B cell (primary cell): ENCODE measurements at regions not wholly inside any gene's neighbourhood (a gene's known extent, or its start where the extent isn't known, plus 50 kb on each side); places are given as distances from the start of the nearest gene placed in this dataset.

Experiments
- ATAC-seq: fragments of 200-7000 bp; cut with Tn5 transposase; one replicate; pipeline ENCODE4 v1.10.0; 2021; ENCODE audit warnings: low read depth, mild to moderate bottlenecking, moderate number of reproducible peaks, moderate library complexity
- CTCF ChIA-PET: fragments of 350-600 bp; sonication (Branson Sonifier 250); formaldehyde crosslinking; loops from one replicate; lab custom pipeline; 2021; ENCODE audit warnings: antibody characterized with exemption, inconsistent platforms; lab: Charles Lee
- POLR2A ChIA-PET: fragments of 350-600 bp; sonication (Branson Sonifier 250); formaldehyde crosslinking; loops from one replicate; lab custom pipeline; 2021; ENCODE audit warnings: antibody characterized with exemption; lab: Charles Lee
- DNase-seq: peaks from one replicate; pipeline ENCODE4 v3.0.0; 2013
- H2AFZ ChIP-seq: 2 replicates; pipeline ENCODE4 v1.6.1; 2012; ENCODE audit warnings: mild to moderate bottlenecking, low read depth, low read length; ENCODE audit not compliant: insufficient read depth, poor library complexity, severe bottlenecking
- H3K27ac ChIP-seq, 2 donors: 1 replicate in 1 of 2; 2 replicates in 1 of 2; pipeline ENCODE4 v1.5.1; 2012 to 2013; ENCODE audit warnings: low read length in 2 of 2, mild to moderate bottlenecking in 2 of 2, moderate library complexity in 1 of 2
- H3K27me3 ChIP-seq, 4 experiments: fragments of 200-600 bp in 1 of 4; sonication (generic) in 1 of 4; replicated peaks in 1 of 4; 1 replicate in 2 of 4; 2 replicates in 2 of 4; pipeline versions ENCODE4 v1.6.1 to v1.7.0; 2013 to 2016; ENCODE audit warnings: low read length in 3 of 4, mild to moderate bottlenecking in 2 of 4, mixed read lengths in 1 of 4, moderate library complexity in 1 of 4; ENCODE audit not compliant: insufficient read depth in 4 of 4, control insufficient read depth in 3 of 4; ENCODE audit errors: control extremely low read depth in 1 of 4
- H3K36me3 ChIP-seq, 2 experiments: replicated peaks in 1 of 2; 1 replicate in 1 of 2; 2 replicates in 1 of 2; pipeline versions ENCODE4 v1.6.1 to v1.7.1; 2013; ENCODE audit warnings: low read length in 1 of 2; ENCODE audit not compliant: insufficient read depth in 2 of 2, control insufficient read depth in 1 of 2; ENCODE audit errors: control extremely low read depth in 1 of 2, extremely low read depth in 1 of 2
- H3K4me1 ChIP-seq, 2 donors: fragments of 200-600 bp in 1 of 2; sonication (generic) in 1 of 2; 1 replicate in 1 of 2; 2 replicates in 1 of 2; pipeline versions ENCODE4 v1.5.1 to v1.6.1; 2013 to 2017; ENCODE audit warnings: low read length in 2 of 2; ENCODE audit not compliant: control insufficient read depth in 2 of 2, insufficient read depth in 2 of 2
- H3K4me2 ChIP-seq: replicated peaks from 2 replicates; pipeline ENCODE3; 2012; ENCODE audit warnings: mild to moderate bottlenecking, low read depth, low read length; ENCODE audit not compliant: poor library complexity, severe bottlenecking
- H3K4me3 ChIP-seq, 5 experiments: fragments of 200-600 bp in 1 of 5; sonication (generic) in 1 of 5; 1 replicate in 3 of 5; 2 replicates in 2 of 5; pipeline versions ENCODE4 v1.5.1 to v1.7.0; 2011 to 2016; ENCODE audit warnings: low read length in 4 of 5, mild to moderate bottlenecking in 4 of 5, low read depth in 2 of 5, control low read depth in 1 of 5, moderate library complexity in 1 of 5; ENCODE audit not compliant: insufficient read depth in 1 of 5; ENCODE audit errors: control extremely low read depth in 1 of 5, extremely low read depth in 1 of 5
- H3K79me2 ChIP-seq: fragments of 200-600 bp; sonication (generic); one replicate; pipeline ENCODE4 v1.6.0; 2016; ENCODE audit warnings: low read length; ENCODE audit not compliant: control insufficient read depth, insufficient read depth
- H3K9ac ChIP-seq: fragments of 200-600 bp; sonication (generic); 2 replicates; pipeline ENCODE4 v1.6.1; 2017; ENCODE audit warnings: mild to moderate bottlenecking, low read length, moderate library complexity
- H3K9me3 ChIP-seq, 3 donors: one replicate each; pipeline versions ENCODE4 v1.6.1 to v1.7.1; 2013; ENCODE audit warnings: low read length in 2 of 3; ENCODE audit not compliant: control insufficient read depth in 2 of 3, insufficient read depth in 1 of 3; ENCODE audit errors: control extremely low read depth in 1 of 3
- H4K20me1 ChIP-seq: 2 replicates; pipeline ENCODE4 v1.6.0; 2012; ENCODE audit warnings: mild to moderate bottlenecking, low read length; ENCODE audit not compliant: insufficient read depth, control insufficient read depth, poor library complexity, severe bottlenecking
- H3K27ac Mint-ChIP-seq: one replicate; pipeline ENCODE4 v1.8.0; 2021; ENCODE audit warnings: mixed read lengths
- H3K27me3 Mint-ChIP-seq: one replicate; pipeline ENCODE4 v1.8.0; 2021; ENCODE audit warnings: mixed read lengths
- H3K4me1 Mint-ChIP-seq: one replicate; pipeline ENCODE4 v1.8.0; 2021; ENCODE audit warnings: mixed read lengths
- H3K4me3 Mint-ChIP-seq: one replicate; pipeline ENCODE4 v1.8.0; 2021; ENCODE audit warnings: mixed read lengths
- H3K9me3 Mint-ChIP-seq: one replicate; pipeline ENCODE4 v1.8.0; 2022; ENCODE audit warnings: mixed read lengths; ENCODE audit not compliant: insufficient read depth
- EZH2 ChIP-seq: IDR thresholded peaks from 2 replicates; pipeline ENCODE4 v1.6.1; 2012; ENCODE audit warnings: borderline replicate concordance, low read depth, mild to moderate bottlenecking, moderate library complexity, low read length; ENCODE audit not compliant: insufficient read depth, poor library complexity, severe bottlenecking
- WGBS: methylation state at CpG from one replicate; pipeline ENCODE4 v1.1.5; 2013; ENCODE audit warnings: missing lambda C conversion rate; ENCODE audit not compliant: insufficient coverage; 5-methylcytosine and 5-hydroxymethylcytosine counted together
- intact Hi-C: fragments of 100-400 bp; cut with micrococcal nuclease; formaldehyde crosslinking; loops from one replicate; pipeline ENCODE4 v1.10.0; 2022
- TF ChIP-seq, protein P1 (sequence below): fragments of 200-600 bp; IDR thresholded peaks from one replicate; pipeline ENCODE4 v1.8.0; 2022; ENCODE audit warnings: antibody characterized with exemption, mild to moderate bottlenecking

DNA sequence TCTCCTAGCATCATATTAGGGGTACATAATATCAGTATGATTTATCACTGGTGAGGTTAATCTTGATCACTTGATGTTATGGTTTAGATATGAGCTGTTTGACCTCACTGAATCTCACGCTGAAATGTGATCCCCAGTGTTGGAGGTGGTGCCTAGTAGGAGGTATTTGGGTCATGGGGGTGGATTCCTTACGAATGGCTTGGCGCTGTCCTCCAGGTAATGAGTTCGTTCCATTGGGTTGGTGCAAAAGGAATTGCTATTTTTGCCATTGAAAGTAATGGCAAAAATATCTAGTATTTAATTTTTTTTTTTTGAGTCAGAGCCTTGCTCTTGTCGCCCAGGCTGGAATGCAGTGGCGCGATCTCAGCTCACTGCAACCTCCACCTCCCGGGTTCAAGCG, 326.3 kb downstream of the AASDHPPT start:
- 88% methylated on average over 4 of the region's 9 CpGs for WGBS
- ATAC-seq (no peak), DNase-seq (no peak)
- Mint-ChIP-seq H3K27me3 (no peaks in the 10 kb centered on the region), H3K9me3 (no peaks in the 10 kb centered on the region), H3K4me3 (no peak overlapping the region), H3K4me1 (no peaks in the 10 kb centered on the region), H3K27ac (no peak overlapping the region)
- ChIA-PET CTCF (no interaction called here), POLR2A (no interaction called here)
- H2AFZ ChIP-seq = no peak overlapping the region
- H3K27me3 ChIP-seq = no peaks in the 10 kb centered on the region
- no peaks in the 10 kb centered on the region for H3K36me3 ChIP-seq
- no peaks in the 10 kb centered on the region for H3K4me1 ChIP-seq
- H3K9ac ChIP-seq = no peak overlapping the region
- H3K9me3 ChIP-seq = no peaks in the 10 kb centered on the region
- intact Hi-C loops = no loop called here
- no peaks in the 10 kb centered on the region for H4K20me1 ChIP-seq
- H3K4me2 ChIP-seq = no peak overlapping the region
- TF ChIP-seq, protein P1, sequence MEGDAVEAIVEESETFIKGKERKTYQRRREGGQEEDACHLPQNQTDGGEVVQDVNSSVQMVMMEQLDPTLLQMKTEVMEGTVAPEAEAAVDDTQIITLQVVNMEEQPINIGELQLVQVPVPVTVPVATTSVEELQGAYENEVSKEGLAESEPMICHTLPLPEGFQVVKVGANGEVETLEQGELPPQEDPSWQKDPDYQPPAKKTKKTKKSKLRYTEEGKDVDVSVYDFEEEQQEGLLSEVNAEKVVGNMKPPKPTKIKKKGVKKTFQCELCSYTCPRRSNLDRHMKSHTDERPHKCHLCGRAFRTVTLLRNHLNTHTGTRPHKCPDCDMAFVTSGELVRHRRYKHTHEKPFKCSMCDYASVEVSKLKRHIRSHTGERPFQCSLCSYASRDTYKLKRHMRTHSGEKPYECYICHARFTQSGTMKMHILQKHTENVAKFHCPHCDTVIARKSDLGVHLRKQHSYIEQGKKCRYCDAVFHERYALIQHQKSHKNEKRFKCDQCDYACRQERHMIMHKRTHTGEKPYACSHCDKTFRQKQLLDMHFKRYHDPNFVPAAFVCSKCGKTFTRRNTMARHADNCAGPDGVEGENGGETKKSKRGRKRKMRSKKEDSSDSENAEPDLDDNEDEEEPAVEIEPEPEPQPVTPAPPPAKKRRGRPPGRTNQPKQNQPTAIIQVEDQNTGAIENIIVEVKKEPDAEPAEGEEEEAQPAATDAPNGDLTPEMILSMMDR = no peak
- no peak overlapping the region for H3K4me3 ChIP-seq
- H3K27ac ChIP-seq = no peak overlapping the region
- H3K79me2 ChIP-seq = no peaks in the 10 kb centered on the region

DNA sequence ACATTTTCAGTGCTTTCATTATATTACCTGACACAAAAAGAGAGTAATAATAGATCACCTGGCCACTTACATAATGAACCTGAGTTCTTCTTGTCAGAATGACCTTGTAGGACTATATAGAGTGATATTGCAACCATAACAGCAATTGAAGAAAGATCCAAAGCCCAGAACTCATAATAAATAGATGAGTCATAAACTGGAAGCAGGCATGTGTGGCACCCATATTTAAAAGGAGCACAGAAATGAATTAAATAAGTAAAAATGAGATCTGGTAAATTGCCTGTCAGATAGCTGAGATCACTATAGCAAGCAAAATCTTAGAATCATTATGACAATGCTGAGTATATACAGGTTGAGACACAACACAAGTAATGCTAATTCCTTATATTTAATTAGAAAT, 331.8 kb downstream of the AASDHPPT start:
- POLR2A ChIA-PET = no interaction called here
- Histone ChIP-seq H3K4me1 (no peaks in the 10 kb centered on the region), H3K27ac (no peak overlapping the region), H2AFZ (no peak overlapping the region), H3K9me3 (no peaks in the 10 kb centered on the region), H4K20me1 (no peaks in the 10 kb centered on the region), H3K4me2 (no peak overlapping the region), H3K36me3 (no peaks in the 10 kb centered on the region), H3K9ac (no peak overlapping the region), H3K27me3 (no peaks in the 10 kb centered on the region), H3K4me3 (no peak overlapping the region), H3K79me2 (no peaks in the 10 kb centered on the region)
- DNase-seq (no peak), ATAC-seq (no peak)
- H3K27me3 Mint-ChIP-seq = no peaks in the 10 kb centered on the region
- H3K4me3 Mint-ChIP-seq = no peak overlapping the region
- no peaks in the 10 kb centered on the region for H3K4me1 Mint-ChIP-seq
- H3K27ac Mint-ChIP-seq = no peak overlapping the region
- intact Hi-C loops = no loop called here
- peaks cover 2% of the 10 kb centered on the region for H3K9me3 Mint-ChIP-seq
- no peak for TF ChIP-seq EZH2
- TF ChIP-seq, protein P1 = no peak
- CTCF ChIA-PET = no interaction called here
